ENCODE measurements at regions not wholly inside any gene's neighbourhood (a gene's known extent, or its start where the extent isn't known, plus 50 kb on each side); places are given as distances from the start of the nearest gene placed in this dataset.
"Not testable (repeated sequence)": the region's sequence is repeated elsewhere in the genome, so short reads cannot be mapped to it uniquely, and the experiment has no call there.

GRCh38 chr6:84588697-84589080 lies 175.7 kb downstream of the TBX18 start:
- no peak overlapping the region for H3K27ac ChIP-seq (ENCODE audit: extremely low read depth, low read depth, low read length)
- no peaks in the 10 kb centered on the region for H3K36me3 ChIP-seq (ENCODE audit: control insufficient read depth in 2 of 2, insufficient read depth in 1 of 2, low read length in 2 of 2)
- no peaks in the 10 kb centered on the region for H3K9me3 ChIP-seq (ENCODE audit: control insufficient read depth, insufficient read depth, low read depth, low read length)
- POLR2A ChIA-PET: no interaction called here
- TF ChIP-seq ZNF624 (tag by site-specific recombination; IDR thresholded peaks at IDR 0.05) (no peak), ZNF223 (tag by site-specific recombination; IDR thresholded peaks at IDR 0.05) (no peak), KLF1 (tag by site-specific recombination; IDR thresholded peaks at IDR 0.05) (no peak), WT1 (tag by site-specific recombination; IDR thresholded peaks at IDR 0.05) (no peak), ZNF292 (tag by site-specific recombination; IDR thresholded peaks at IDR 0.05; ENCODE audit: borderline replicate concordance, low read depth) (no peak), ZNF112 (tag by site-specific recombination; IDR thresholded peaks at IDR 0.05) (no peak), ZNF138 (tag by site-specific recombination; IDR thresholded peaks at IDR 0.05; ENCODE audit: borderline replicate concordance) (no peak), ZNF560 (tag by site-specific recombination; IDR thresholded peaks at IDR 0.05; ENCODE audit: borderline replicate concordance) (no peak), YY2 (tag by site-specific recombination; IDR thresholded peaks at IDR 0.05) (no peak), ZNF514 (tag by site-specific recombination; IDR thresholded peaks at IDR 0.05) (no peak), ZNF830 (tag by site-specific recombination; IDR thresholded peaks at IDR 0.05; ENCODE audit: low read depth) (no peak), ZNF561 (tag by site-specific recombination; IDR thresholded peaks at IDR 0.05; ENCODE audit: borderline replicate concordance) (no peak), KLF7 (tag by site-specific recombination; IDR thresholded peaks at IDR 0.05; ENCODE audit: borderline replicate concordance) (no peak), ZNF704 (tag by site-specific recombination; IDR thresholded peaks at IDR 0.05) (no peak)
- TF ChIP-seq, protein P1, sequence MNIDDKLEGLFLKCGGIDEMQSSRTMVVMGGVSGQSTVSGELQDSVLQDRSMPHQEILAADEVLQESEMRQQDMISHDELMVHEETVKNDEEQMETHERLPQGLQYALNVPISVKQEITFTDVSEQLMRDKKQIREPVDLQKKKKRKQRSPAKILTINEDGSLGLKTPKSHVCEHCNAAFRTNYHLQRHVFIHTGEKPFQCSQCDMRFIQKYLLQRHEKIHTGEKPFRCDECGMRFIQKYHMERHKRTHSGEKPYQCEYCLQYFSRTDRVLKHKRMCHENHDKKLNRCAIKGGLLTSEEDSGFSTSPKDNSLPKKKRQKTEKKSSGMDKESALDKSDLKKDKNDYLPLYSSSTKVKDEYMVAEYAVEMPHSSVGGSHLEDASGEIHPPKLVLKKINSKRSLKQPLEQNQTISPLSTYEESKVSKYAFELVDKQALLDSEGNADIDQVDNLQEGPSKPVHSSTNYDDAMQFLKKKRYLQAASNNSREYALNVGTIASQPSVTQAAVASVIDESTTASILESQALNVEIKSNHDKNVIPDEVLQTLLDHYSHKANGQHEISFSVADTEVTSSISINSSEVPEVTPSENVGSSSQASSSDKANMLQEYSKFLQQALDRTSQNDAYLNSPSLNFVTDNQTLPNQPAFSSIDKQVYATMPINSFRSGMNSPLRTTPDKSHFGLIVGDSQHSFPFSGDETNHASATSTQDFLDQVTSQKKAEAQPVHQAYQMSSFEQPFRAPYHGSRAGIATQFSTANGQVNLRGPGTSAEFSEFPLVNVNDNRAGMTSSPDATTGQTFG (tag by site-specific recombination; IDR thresholded peaks at IDR 0.05; ENCODE audit: borderline replicate concordance): no peak
- TF ChIP-seq, protein P2, sequence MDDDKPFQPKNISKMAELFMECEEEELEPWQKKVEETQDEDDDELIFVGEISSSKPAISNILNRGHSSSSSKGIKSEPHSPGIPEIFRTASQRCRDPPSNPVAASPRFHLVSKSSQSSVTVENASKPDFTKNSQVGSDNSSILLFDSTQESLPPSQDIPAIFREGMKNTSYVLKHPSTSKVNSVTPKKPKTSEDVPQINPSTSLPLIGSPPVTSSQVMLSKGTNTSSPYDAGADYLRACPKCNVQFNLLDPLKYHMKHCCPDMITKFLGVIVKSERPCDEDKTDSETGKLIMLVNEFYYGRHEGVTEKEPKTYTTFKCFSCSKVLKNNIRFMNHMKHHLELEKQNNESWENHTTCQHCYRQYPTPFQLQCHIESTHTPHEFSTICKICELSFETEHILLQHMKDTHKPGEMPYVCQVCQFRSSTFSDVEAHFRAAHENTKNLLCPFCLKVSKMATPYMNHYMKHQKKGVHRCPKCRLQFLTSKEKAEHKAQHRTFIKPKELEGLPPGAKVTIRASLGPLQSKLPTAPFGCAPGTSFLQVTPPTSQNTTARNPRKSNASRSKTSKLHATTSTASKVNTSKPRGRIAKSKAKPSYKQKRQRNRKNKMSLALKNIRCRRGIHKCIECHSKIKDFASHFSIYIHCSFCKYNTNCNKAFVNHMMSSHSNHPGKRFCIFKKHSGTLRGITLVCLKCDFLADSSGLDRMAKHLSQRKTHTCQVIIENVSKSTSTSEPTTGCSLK (tag by site-specific recombination; IDR thresholded peaks at IDR 0.05): no peak
- H3K4me3 ChIP-seq (ENCODE audit: low read depth, low read length): no peak overlapping the region
- no peaks in the 10 kb centered on the region for H3K4me1 ChIP-seq (ENCODE audit: control insufficient read depth, insufficient read depth, low read length)
- CTCF ChIA-PET: interaction anchor here (1.2 kb wide), 1 partner anchor 97 kb away, joined by 4 read pairs; no protein-coding TSS in a partner anchor

- H3K36me3 ChIP-seq (ENCODE audit: control insufficient read depth in 2 of 2, insufficient read depth in 1 of 2, low read length in 2 of 2); H3K9me3 ChIP-seq (ENCODE audit: control insufficient read depth, insufficient read depth, low read depth, low read length); H3K4me3 ChIP-seq (ENCODE audit: low read depth, low read length); H3K27ac ChIP-seq (ENCODE audit: extremely low read depth, low read depth, low read length); H3K4me1 ChIP-seq (ENCODE audit: control insufficient read depth, insufficient read depth, low read length); POLR2A ChIA-PET: not testable (repeated sequence)
- CTCF ChIA-PET: interaction anchor here (1.2 kb wide), 1 partner anchor 98 kb away, joined by 4 read pairs; no protein-coding TSS in a partner anchor
These were observed 176.3 kb downstream of the TBX18 start for GRCh38 chr6:84587994-84588696.

DNA sequence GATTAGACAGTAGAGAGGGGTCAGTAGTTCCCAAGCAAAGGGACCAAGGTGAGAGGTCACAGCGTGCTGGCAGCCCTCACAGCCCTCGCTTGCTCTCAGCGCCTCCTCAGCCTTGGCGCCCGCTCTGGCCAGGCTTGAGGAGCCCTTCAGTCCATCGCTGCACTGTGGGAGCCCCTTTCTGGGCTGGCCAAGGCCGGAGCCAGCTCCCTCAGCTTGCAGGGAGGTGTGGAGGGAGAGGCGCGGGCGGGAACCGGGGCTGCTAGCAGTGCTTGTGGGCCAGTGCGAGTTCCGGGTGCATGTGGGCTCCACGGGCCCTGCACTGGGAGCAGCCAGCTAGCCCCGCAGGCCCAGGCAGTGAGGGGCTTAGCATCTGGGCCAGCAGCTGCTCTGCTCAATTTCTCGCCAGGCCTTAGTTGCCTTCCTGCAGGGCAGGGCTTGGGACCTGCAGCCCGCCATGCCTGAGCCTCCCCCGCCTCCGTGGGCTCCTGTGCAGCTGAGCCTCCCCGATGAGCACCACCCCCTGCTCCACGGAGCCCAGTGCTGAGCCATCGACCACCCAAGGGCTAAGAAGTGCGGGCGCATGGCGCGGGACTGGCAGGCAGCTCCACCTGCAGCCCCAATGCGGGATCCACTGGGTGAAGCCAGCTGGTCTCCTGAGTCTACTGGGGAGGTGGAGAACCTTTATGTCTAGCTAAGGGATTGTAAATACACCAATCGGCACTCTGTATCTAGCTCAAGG lies 177.0 kb downstream of the TBX18 start:
- H3K27ac ChIP-seq (ENCODE audit: extremely low read depth, low read depth, low read length); H3K4me1 ChIP-seq (ENCODE audit: control insufficient read depth, insufficient read depth, low read length); POLR2A ChIA-PET; H3K9me3 ChIP-seq (ENCODE audit: control insufficient read depth, insufficient read depth, low read depth, low read length); H3K4me3 ChIP-seq (ENCODE audit: low read depth, low read length); H3K36me3 ChIP-seq (ENCODE audit: control insufficient read depth in 2 of 2, insufficient read depth in 1 of 2, low read length in 2 of 2); CTCF ChIA-PET: not testable (repeated sequence)

Measured in HEK293 (cell line).